CD14-positive monocyte (primary cell): ENCODE measurements at regions not wholly inside any gene's neighbourhood (a gene's known extent, or its start where the extent isn't known, plus 50 kb on each side); places are given as distances from the start of the nearest gene placed in this dataset.

Source experiments
- DNase-seq, 3 donors: peaks; one replicate each; pipeline ENCODE4 v3.0.0-alpha.2; 2011 to 2022
- H2AFZ ChIP-seq: 2 replicates; pipeline ENCODE4 v1.6.0; 2012; ENCODE audit warnings: mild to moderate bottlenecking, low read depth, low read length, inconsistent platforms; ENCODE audit not compliant: insufficient read depth, poor library complexity, severe bottlenecking
- H3K27ac ChIP-seq, 2 donors: 1 replicate in 1 of 2; 2 replicates in 1 of 2; pipeline ENCODE4 v1.5.1; 2012 to 2013; ENCODE audit warnings: low read length in 2 of 2, control low read depth in 1 of 2, inconsistent platforms in 1 of 2, low read depth in 1 of 2, mild to moderate bottlenecking in 1 of 2
- H3K27me3 ChIP-seq, 2 donors: one replicate each; pipeline versions ENCODE4 v1.6.0 to v1.6.1; 2011 to 2013; ENCODE audit warnings: low read length in 2 of 2; ENCODE audit not compliant: control insufficient read depth in 2 of 2, insufficient read depth in 2 of 2
- H3K36me3 ChIP-seq, 2 donors: replicated peaks in 1 of 2; 1 replicate in 1 of 2; 2 replicates in 1 of 2; pipeline versions ENCODE4 v1.5.1 to v1.6.1; 2012 to 2013; ENCODE audit warnings: low read length in 2 of 2, control low read depth in 1 of 2, inconsistent platforms in 1 of 2, mild to moderate bottlenecking in 1 of 2; ENCODE audit not compliant: insufficient read depth in 2 of 2, control insufficient read depth in 1 of 2
- H3K4me1 ChIP-seq, 2 donors: 1 replicate in 1 of 2; 2 replicates in 1 of 2; pipeline versions ENCODE4 v1.5.1 to v1.6.1; 2012 to 2013; ENCODE audit warnings: low read length in 2 of 2, control low read depth in 1 of 2, inconsistent platforms in 1 of 2, mild to moderate bottlenecking in 1 of 2, moderate library complexity in 1 of 2; ENCODE audit not compliant: insufficient read depth in 2 of 2, control insufficient read depth in 1 of 2
- H3K4me2 ChIP-seq: replicated peaks from 2 replicates; pipeline ENCODE3; 2012; ENCODE audit warnings: low read length, moderate library complexity, mild to moderate bottlenecking; ENCODE audit not compliant: poor library complexity, severe bottlenecking; ENCODE audit errors: extremely low read depth
- H3K4me3 ChIP-seq, 3 experiments: fragments of 200-600 bp in 1 of 3; sonication (generic) in 1 of 3; replicated peaks in 1 of 3; 1 replicate in 2 of 3; 2 replicates in 1 of 3; pipeline ENCODE4 v1.5.1; 2011 to 2013; ENCODE audit warnings: low read length in 3 of 3, mild to moderate bottlenecking in 3 of 3, control low read depth in 2 of 3, low read depth in 2 of 3, inconsistent platforms in 1 of 3, moderate library complexity in 1 of 3
- H3K79me2 ChIP-seq: 2 replicates; pipeline ENCODE4 v1.6.0; 2012; ENCODE audit warnings: mild to moderate bottlenecking, control low read depth, inconsistent platforms, low read length, moderate library complexity; ENCODE audit not compliant: insufficient read depth
- H3K9ac ChIP-seq: 2 replicates; pipeline ENCODE4 v1.6.0; 2017; ENCODE audit warnings: low read length, mild to moderate bottlenecking; ENCODE audit not compliant: insufficient read depth, poor library complexity, severe bottlenecking
- H3K9me3 ChIP-seq, 2 donors: replicated peaks in 1 of 2; 1 replicate in 1 of 2; 2 replicates in 1 of 2; pipeline versions ENCODE4 v1.5.1 to v1.6.1; 2012 to 2013; ENCODE audit warnings: low read length in 2 of 2, control low read depth in 1 of 2; ENCODE audit not compliant: control insufficient read depth in 1 of 2, insufficient read depth in 1 of 2
- H4K20me1 ChIP-seq: 2 replicates; pipeline ENCODE4 v1.6.0; 2012; ENCODE audit warnings: mild to moderate bottlenecking, low read length, control low read depth, moderate library complexity; ENCODE audit not compliant: insufficient read depth
- H3K27ac Mint-ChIP-seq, 7 donors: one replicate each; pipeline ENCODE4 v1.8.0; 2020; ENCODE audit warnings: mild to moderate bottlenecking in 7 of 7, mixed read lengths in 7 of 7, moderate library complexity in 6 of 7, inconsistent platforms in 2 of 7
- H3K27me3 Mint-ChIP-seq, 3 donors: one replicate each; pipeline ENCODE4 v1.8.0; 2021 to 2022; ENCODE audit warnings: low read depth in 3 of 3, mild to moderate bottlenecking in 3 of 3, mixed read lengths in 3 of 3, moderate library complexity in 3 of 3, inconsistent platforms in 1 of 3
- H3K36me3 Mint-ChIP-seq, 2 donors: one replicate each; pipeline ENCODE4 v1.8.0; 2020; ENCODE audit warnings: mixed read lengths in 2 of 2, inconsistent platforms in 1 of 2, mild to moderate bottlenecking in 1 of 2
- H3K4me1 Mint-ChIP-seq: one replicate; pipeline ENCODE4 v1.8.0; 2020; ENCODE audit warnings: mild to moderate bottlenecking, mixed read lengths
- H3K4me3 Mint-ChIP-seq, 2 donors: one replicate each; pipeline ENCODE4 v1.8.0; 2020; ENCODE audit warnings: mild to moderate bottlenecking in 2 of 2, mixed read lengths in 2 of 2, moderate library complexity in 1 of 2
- H3K9me3 Mint-ChIP-seq, 7 donors: one replicate each; pipeline ENCODE4 v1.8.0; 2020 to 2022; ENCODE audit warnings: mixed read lengths in 7 of 7, mild to moderate bottlenecking in 6 of 7, moderate library complexity in 6 of 7, inconsistent platforms in 2 of 7
- WGBS: methylation state at CpG from one replicate; pipeline ENCODE4 v1.1.5; 2013; ENCODE audit warnings: missing lambda C conversion rate; ENCODE audit not compliant: insufficient coverage; 5-methylcytosine and 5-hydroxymethylcytosine counted together
- intact Hi-C, 2 donors: fragments of 100-400 bp; cut with micrococcal nuclease; formaldehyde crosslinking; loops; one replicate each; pipeline versions ENCODE4 v1.15.0 to v1.15.1; 2023
- TF ChIP-seq, protein P1 (sequence below): fragments of 200-600 bp; IDR thresholded peaks from one replicate; pipeline ENCODE4 v1.8.0; 2022; ENCODE audit warnings: antibody characterized with exemption, mild to moderate bottlenecking

DNA sequence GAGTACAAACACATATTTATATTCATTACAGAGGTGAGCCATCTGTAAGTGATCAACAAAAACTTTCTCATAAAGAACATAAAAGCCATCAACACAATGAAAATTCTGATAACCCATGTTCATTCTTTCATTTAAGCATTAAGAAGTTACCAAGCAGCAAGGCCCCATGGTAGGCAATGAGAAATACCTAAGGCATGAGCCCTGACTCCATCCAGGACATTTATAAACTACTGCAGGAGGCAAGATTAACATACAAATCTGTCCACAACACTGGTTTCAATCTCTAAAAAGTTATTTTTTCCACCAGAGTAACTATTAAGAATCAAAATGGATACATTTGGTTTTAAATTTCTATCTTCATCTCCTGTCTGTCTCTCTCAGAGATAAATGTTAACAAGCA is 76.1 kb downstream of the SIPA1L2 start:
- H3K36me3 ChIP-seq = no peaks in the 10 kb centered on the region
- Mint-ChIP-seq H3K4me1 (no peaks in the 10 kb centered on the region), H3K4me3 (no peak overlapping the region), H3K36me3 (no peaks in the 10 kb centered on the region), H3K27ac (no peak overlapping the region), H3K9me3 (no peaks in the 10 kb centered on the region), H3K27me3 (peaks cover 0 to 6% (median 3%) of the 10 kb centered on the region in 3 donors)
- peaks cover 3% of the 10 kb centered on the region for H4K20me1 ChIP-seq
- no peak overlapping the region for H3K27ac ChIP-seq
- no peaks in the 10 kb centered on the region for H3K79me2 ChIP-seq
- H2AFZ ChIP-seq = no peak overlapping the region
- no peaks in the 10 kb centered on the region for H3K4me1 ChIP-seq
- no peak for DNase-seq
- no peak overlapping the region for H3K4me2 ChIP-seq
- no peaks in the 10 kb centered on the region for H3K9me3 ChIP-seq
- TF ChIP-seq, protein P1, sequence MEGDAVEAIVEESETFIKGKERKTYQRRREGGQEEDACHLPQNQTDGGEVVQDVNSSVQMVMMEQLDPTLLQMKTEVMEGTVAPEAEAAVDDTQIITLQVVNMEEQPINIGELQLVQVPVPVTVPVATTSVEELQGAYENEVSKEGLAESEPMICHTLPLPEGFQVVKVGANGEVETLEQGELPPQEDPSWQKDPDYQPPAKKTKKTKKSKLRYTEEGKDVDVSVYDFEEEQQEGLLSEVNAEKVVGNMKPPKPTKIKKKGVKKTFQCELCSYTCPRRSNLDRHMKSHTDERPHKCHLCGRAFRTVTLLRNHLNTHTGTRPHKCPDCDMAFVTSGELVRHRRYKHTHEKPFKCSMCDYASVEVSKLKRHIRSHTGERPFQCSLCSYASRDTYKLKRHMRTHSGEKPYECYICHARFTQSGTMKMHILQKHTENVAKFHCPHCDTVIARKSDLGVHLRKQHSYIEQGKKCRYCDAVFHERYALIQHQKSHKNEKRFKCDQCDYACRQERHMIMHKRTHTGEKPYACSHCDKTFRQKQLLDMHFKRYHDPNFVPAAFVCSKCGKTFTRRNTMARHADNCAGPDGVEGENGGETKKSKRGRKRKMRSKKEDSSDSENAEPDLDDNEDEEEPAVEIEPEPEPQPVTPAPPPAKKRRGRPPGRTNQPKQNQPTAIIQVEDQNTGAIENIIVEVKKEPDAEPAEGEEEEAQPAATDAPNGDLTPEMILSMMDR = no peak
- intact Hi-C loops = no loop called here
- no peak overlapping the region for H3K9ac ChIP-seq
- H3K4me3 ChIP-seq = no peak overlapping the region
- H3K27me3 ChIP-seq = no peaks in the 10 kb centered on the region

DNA sequence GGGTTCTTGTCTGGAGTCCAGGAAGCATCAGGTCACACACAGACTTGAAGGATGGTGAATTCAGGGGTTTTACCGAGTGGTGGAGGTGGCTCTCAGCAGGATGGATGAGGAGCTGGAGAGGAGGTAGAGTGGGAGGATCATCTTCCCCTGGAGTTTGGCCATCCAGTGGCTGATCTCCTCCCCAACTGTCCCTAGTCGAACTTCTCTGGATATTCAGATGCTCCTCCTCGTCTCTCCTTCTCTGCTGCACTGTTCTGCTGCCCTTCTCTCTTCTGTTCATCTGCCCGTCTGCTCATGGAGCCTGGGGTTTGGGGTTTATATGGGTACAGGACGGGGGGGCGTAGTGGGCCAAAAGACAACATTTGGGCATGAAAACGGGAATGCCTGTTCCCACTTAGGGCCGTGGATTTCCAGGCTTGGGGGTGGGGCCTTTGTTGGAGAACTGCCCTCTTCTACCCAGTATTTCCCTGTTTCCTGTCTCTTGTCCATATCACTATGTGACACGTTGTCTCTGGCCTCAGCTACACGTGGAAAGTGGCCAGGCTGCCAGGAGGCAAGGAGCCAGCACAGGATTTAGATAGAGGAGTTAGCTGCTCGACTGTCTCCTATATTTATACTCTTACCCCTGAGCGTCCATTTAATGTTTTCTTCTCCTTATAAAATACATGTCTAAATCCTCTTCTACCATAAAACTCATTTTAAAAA is 76.7 kb downstream of the SIPA1L2 start:
- TF ChIP-seq, protein P1 = no peak
- peaks cover 2 to 6% (median 3%) of the 10 kb centered on the region in 3 donors for H3K27me3 Mint-ChIP-seq
- no peaks in the 10 kb centered on the region for H3K9me3 Mint-ChIP-seq
- H4K20me1 ChIP-seq = peaks cover 3% of the 10 kb centered on the region
- H3K79me2 ChIP-seq = no peaks in the 10 kb centered on the region
- no peak overlapping the region for H3K4me3 Mint-ChIP-seq
- H3K4me2 ChIP-seq = no peak overlapping the region
- H3K36me3 Mint-ChIP-seq = no peaks in the 10 kb centered on the region
- intact Hi-C loops = no loop called here
- peak overlapping the region in 1 of 7 donors; percentile 28 for H3K27ac Mint-ChIP-seq
- no peak overlapping the region for H3K27ac ChIP-seq
- no peak overlapping the region for H2AFZ ChIP-seq
- 100% methylated on average over 1 of the region's 12 CpGs for WGBS
- no peaks in the 10 kb centered on the region for H3K4me1 ChIP-seq
- no peak overlapping the region for H3K4me3 ChIP-seq
- no peaks in the 10 kb centered on the region for H3K9me3 ChIP-seq
- no peak for DNase-seq
- H3K9ac ChIP-seq = no peak overlapping the region
- no peaks in the 10 kb centered on the region for H3K27me3 ChIP-seq
- H3K36me3 ChIP-seq = no peaks in the 10 kb centered on the region
- H3K4me1 Mint-ChIP-seq = no peaks in the 10 kb centered on the region
